SK-N-SH (cell line): ENCODE measurements at regions not wholly inside any gene's neighbourhood (a gene's known extent, or its start where the extent isn't known, plus 50 kb on each side); places are given as distances from the start of the nearest gene placed in this dataset.

Source experiments
- CTCF ChIA-PET: fragments of 300-600, 350-600 bp; formaldehyde crosslinking; extraction: SDS; loops from one replicate; lab custom pipeline; 2021; lab: Yijun Ruan, JAX
- POLR2A ChIA-PET: fragments of 350-600 bp; sonication (Branson Sonifier 250); formaldehyde crosslinking; extraction: SDS; loops from one replicate; lab custom pipeline; 2020; ENCODE audit warnings: antibody characterized with exemption, inconsistent platforms; lab: Yijun Ruan, JAX
- DNase-seq: peaks from one replicate; pipeline ENCODE4 v3.0.0; 2012
- H2AFZ ChIP-seq: fragments of 200-600 bp; sonication (generic); 2 replicates; pipeline ENCODE4 v1.8.1; 2016; ENCODE audit warnings: antibody characterized with exemption, mild to moderate bottlenecking, low read depth
- H3F3A ChIP-seq: fragments of 200-600 bp; sonication (generic); replicated peaks from 2 replicates; pipeline ENCODE3; 2016; ENCODE audit warnings: antibody characterized with exemption, mild to moderate bottlenecking; ENCODE audit not compliant: insufficient read depth
- H3K27ac ChIP-seq, 2 experiments: fragments of 200-500 bp in 1 of 2; fragments of 200-600 bp in 1 of 2; sonication (Bioruptor generic) in 1 of 2; sonication (generic), shearing (Covaris generic) in 1 of 2; 2 replicates each; pipeline versions ENCODE4 v1.5.1 to v1.6.1; 2014 to 2016; ENCODE audit warnings: low read depth in 2 of 2, inconsistent platforms in 1 of 2, low read length in 1 of 2, mild to moderate bottlenecking in 1 of 2, mixed read lengths in 1 of 2
- H3K27me3 ChIP-seq: fragments of 200-600 bp; sonication (generic), shearing (Covaris generic); 2 replicates; pipeline ENCODE4 v1.6.1; 2016; ENCODE audit warnings: mixed run types; ENCODE audit not compliant: insufficient read depth
- H3K36me3 ChIP-seq, 2 experiments: fragments of 200-500 bp in 1 of 2; fragments of 200-600 bp in 1 of 2; sonication (Bioruptor generic) in 1 of 2; sonication (generic) in 1 of 2; replicated peaks in 1 of 2; 2 replicates each; pipeline versions ENCODE3 to v1.5.1; 2014 to 2016; ENCODE audit warnings: low read length in 1 of 2, mild to moderate bottlenecking in 1 of 2; ENCODE audit not compliant: insufficient read depth in 2 of 2, control insufficient read depth in 1 of 2
- H3K4me1 ChIP-seq, 2 experiments: fragments of 200-500 bp in 1 of 2; fragments of 200-600 bp in 1 of 2; sonication (Bioruptor generic) in 1 of 2; sonication (generic), shearing (Covaris generic) in 1 of 2; 2 replicates each; pipeline versions ENCODE4 v1.5.1 to v1.6.1; 2014 to 2016; ENCODE audit warnings: low read depth in 1 of 2, low read length in 1 of 2, mixed run types in 1 of 2; ENCODE audit not compliant: insufficient read depth in 2 of 2, control insufficient read depth in 1 of 2
- H3K4me2 ChIP-seq: fragments of 200-600 bp; sonication (generic), shearing (Covaris generic); 2 replicates; pipeline ENCODE4 v1.6.1; 2017; ENCODE audit warnings: mixed run types
- H3K4me3 ChIP-seq, 2 experiments: fragments of 200-500 bp in 1 of 2; fragments of 200-600 bp in 1 of 2; sonication (Bioruptor generic) in 1 of 2; sonication (generic), shearing (Covaris generic) in 1 of 2; 2 replicates each; pipeline versions ENCODE4 v1.5.1 to v1.8.1; 2014 to 2016; ENCODE audit warnings: low read depth in 2 of 2, inconsistent platforms in 1 of 2, low read length in 1 of 2, mild to moderate bottlenecking in 1 of 2, mixed read lengths in 1 of 2, moderate library complexity in 1 of 2
- H3K79me2 ChIP-seq: fragments of 200-600 bp; sonication (generic); 2 replicates; pipeline ENCODE4 v1.8.1; 2017; ENCODE audit warnings: mild to moderate bottlenecking; ENCODE audit not compliant: insufficient read depth
- H3K9ac ChIP-seq: fragments of 200-600 bp; sonication (generic); 2 replicates; pipeline ENCODE4 v1.6.1; 2017; ENCODE audit warnings: mixed run types
- H3K9me2 ChIP-seq: fragments of 200-600 bp; sonication (generic); 2 replicates; pipeline ENCODE4 v1.6.1; 2017; ENCODE audit warnings: mixed run types
- H3K9me3 ChIP-seq: fragments of 200-600 bp; sonication (generic); 2 replicates; pipeline ENCODE4 v1.6.1; 2017; ENCODE audit warnings: mixed run types, mild to moderate bottlenecking, moderate library complexity
- H4K20me1 ChIP-seq: fragments of 200-600 bp; sonication (generic); 2 replicates; pipeline ENCODE4 v1.6.1; 2017; ENCODE audit warnings: mild to moderate bottlenecking, mixed run types; ENCODE audit not compliant: insufficient read depth
- CHD2 ChIP-seq: fragments of 150-350 bp; IDR thresholded peaks from 2 replicates; pipeline ENCODE4 v1.6.1; 2018; ENCODE audit warnings: low read length; ENCODE audit not compliant: partially characterized antibody
- CTCF ChIP-seq: fragments of 200-600 bp; sonication (generic); IDR thresholded peaks from 2 replicates; pipeline ENCODE4 v1.6.1; 2017; ENCODE audit warnings: antibody characterized with exemption, mild to moderate bottlenecking, moderate library complexity
- ELF1 ChIP-seq: IDR thresholded peaks from 2 replicates; pipeline ENCODE4 v1.4.0; 2012
- EZH2phosphoT487 ChIP-seq: fragments of 200-600 bp; sonication (generic); IDR thresholded peaks from 2 replicates; pipeline ENCODE4 v1.6.1; 2017; ENCODE audit warnings: low read depth, mixed run types, mild to moderate bottlenecking, antibody characterized with exemption, moderate library complexity, borderline replicate concordance
- FOXM1 ChIP-seq: IDR thresholded peaks from 2 replicates; pipeline ENCODE4 v1.4.0; 2012; ENCODE audit warnings: low read depth, mild to moderate bottlenecking
- GABPA ChIP-seq: IDR thresholded peaks from 2 replicates; pipeline ENCODE4 v1.4.0; 2012; ENCODE audit warnings: low read depth, mild to moderate bottlenecking
- MAX ChIP-seq: IDR thresholded peaks from 2 replicates; pipeline ENCODE4 v1.4.0; 2012; ENCODE audit warnings: low read depth
- MXI1 ChIP-seq: IDR thresholded peaks from 2 replicates; pipeline ENCODE4 v1.6.1; 2012; ENCODE audit warnings: mild to moderate bottlenecking, low read depth, low read length, improper control_type of control experiment
- REST ChIP-seq: IDR thresholded peaks from 2 replicates; pipeline ENCODE4 v1.6.1; 2012; ENCODE audit warnings: mild to moderate bottlenecking, low read depth, low read length, moderate library complexity
- SIN3A ChIP-seq: IDR thresholded peaks from 2 replicates; pipeline ENCODE4 v1.6.1; 2012; ENCODE audit warnings: low read depth, mild to moderate bottlenecking, low read length, moderate library complexity, borderline replicate concordance
- SMC3 ChIP-seq: IDR thresholded peaks from 2 replicates; pipeline ENCODE4 v1.6.1; 2012; ENCODE audit warnings: low read depth, low read length, improper control_type of control experiment
- TAF1 ChIP-seq: IDR thresholded peaks from 2 replicates; pipeline ENCODE4 v1.6.1; 2012; ENCODE audit warnings: low read depth, mild to moderate bottlenecking, low read length, moderate library complexity, borderline replicate concordance
- TCF12 ChIP-seq: IDR thresholded peaks from 2 replicates; pipeline ENCODE4 v1.4.0; 2012
- USF2 ChIP-seq: fragments of 150-350 bp; IDR thresholded peaks from 2 replicates; pipeline ENCODE4 v1.6.1; 2017; ENCODE audit warnings: antibody characterized with exemption, low read length, low read depth, borderline replicate concordance

- Histone ChIP-seq H3K36me3 (no peaks in the 10 kb centered on the region), H3K9ac (no peak overlapping the region), H3F3A (no peaks in the 10 kb centered on the region), H3K79me2 (no peaks in the 10 kb centered on the region), H3K9me2 (no peaks in the 10 kb centered on the region), H3K4me3 (no peak overlapping the region), H3K27ac (no peak overlapping the region), H3K4me2 (no peak overlapping the region), H2AFZ (no peak overlapping the region), H3K27me3 (no peaks in the 10 kb centered on the region), H4K20me1 (no peaks in the 10 kb centered on the region), H3K4me1 (no peaks in the 10 kb centered on the region), H3K9me3 (no peaks in the 10 kb centered on the region)
- CTCF ChIA-PET: no interaction called here
- no peak for DNase-seq
- TF ChIP-seq ELF1 (no peak), SMC3 (no peak), TAF1 (no peak), FOXM1 (no peak), TCF12 (no peak), USF2 (no peak), REST (no peak), SIN3A (no peak), CHD2 (no peak), MXI1 (no peak), CTCF (no peak), MAX (no peak), GABPA (no peak), EZH2phosphoT487 (no peak)
- POLR2A ChIA-PET: no interaction called here
Observed at GRCh38 chr18:30248056-30248455, 794.5 kb downstream of the DSC3 start.
